MM.1S (cell line): ENCODE measurements at regions not wholly inside any gene's neighbourhood (a gene's known extent, or its start where the extent isn't known, plus 50 kb on each side); places are given as distances from the start of the nearest gene placed in this dataset.
"Not testable (repeated sequence)": the region's sequence is repeated elsewhere in the genome, so short reads cannot be mapped to it uniquely, and the experiment has no call there.

ENCODE experiments used
- DNase-seq: peaks from one replicate; pipeline ENCODE4 v3.0.0-alpha.2; 2015
- H2AFZ ChIP-seq: fragments of 300-600 bp; sonication (generic); 2 replicates; pipeline ENCODE4 v1.6.0; 2016; ENCODE audit warnings: antibody characterized with exemption, low read length
- H3F3A ChIP-seq: fragments of 300-600 bp; sonication (generic); 2 replicates; pipeline ENCODE4 v1.6.1; 2016; ENCODE audit warnings: mild to moderate bottlenecking, antibody characterized with exemption, low read length, moderate library complexity, mixed read lengths; ENCODE audit not compliant: insufficient read depth
- H3K27ac ChIP-seq: fragments of 300-600 bp; sonication (generic); 2 replicates; pipeline ENCODE4 v1.5.1; 2016; ENCODE audit warnings: mild to moderate bottlenecking, low read length
- H3K27me3 ChIP-seq: fragments of 300-600 bp; sonication (generic); replicated peaks from 2 replicates; pipeline ENCODE4 v1.6.0; 2016; ENCODE audit warnings: low read length; ENCODE audit not compliant: insufficient read depth
- H3K36me3 ChIP-seq: fragments of 300-600 bp; sonication (generic); replicated peaks from 2 replicates; pipeline ENCODE4 v1.6.1; 2016; ENCODE audit warnings: mild to moderate bottlenecking, low read length, mixed read lengths; ENCODE audit not compliant: insufficient read depth
- H3K4me1 ChIP-seq: fragments of 300-600 bp; sonication (generic); 2 replicates; pipeline ENCODE4 v1.6.1; 2016; ENCODE audit warnings: low read length, mixed read lengths
- H3K4me2 ChIP-seq: fragments of 300-600 bp; sonication (generic); 2 replicates; pipeline ENCODE4 v1.6.0; 2016; ENCODE audit warnings: low read depth, low read length
- H3K4me3 ChIP-seq: fragments of 300-600 bp; sonication (generic); 2 replicates; pipeline ENCODE4 v1.5.1; 2016; ENCODE audit warnings: low read length, mixed read lengths
- H3K79me2 ChIP-seq: fragments of 300-600 bp; sonication (generic); 2 replicates; pipeline ENCODE4 v1.6.1; 2016; ENCODE audit warnings: mixed run types, low read length, mixed read lengths
- H3K9ac ChIP-seq: fragments of 300-600 bp; sonication (generic); 2 replicates; pipeline ENCODE4 v1.6.1; 2016; ENCODE audit warnings: low read length, mixed read lengths
- H3K9me2 ChIP-seq: fragments of 300-600 bp; sonication (generic); replicated peaks from 2 replicates; pipeline ENCODE4 v1.6.1; 2016; ENCODE audit warnings: mild to moderate bottlenecking, low read length, mixed read lengths; ENCODE audit not compliant: insufficient read depth
- H3K9me3 ChIP-seq: fragments of 300-600 bp; sonication (generic); replicated peaks from 2 replicates; pipeline ENCODE4 v1.6.1; 2016; ENCODE audit warnings: mild to moderate bottlenecking, low read length, mixed read lengths; ENCODE audit not compliant: insufficient read depth
- H4K20me1 ChIP-seq: fragments of 300-600 bp; sonication (generic); 2 replicates; pipeline ENCODE4 v1.6.1; 2016; ENCODE audit warnings: mild to moderate bottlenecking, low read length, moderate library complexity, mixed read lengths; ENCODE audit not compliant: insufficient read depth
- EZH2 ChIP-seq: fragments of 300-600 bp; sonication (generic); optimal IDR thresholded peaks from 2 replicates; pipeline ENCODE3; 2017; ENCODE audit warnings: low read depth, mild to moderate bottlenecking, antibody characterized with exemption, low read length, mixed read lengths
- EZH2phosphoT487 ChIP-seq: fragments of 300-600 bp; sonication (generic); IDR thresholded peaks from 2 replicates; pipeline ENCODE4 v1.6.1; 2018; ENCODE audit warnings: antibody characterized with exemption, low read length
- TF ChIP-seq, protein P1 (sequence below): fragments of 300-600 bp; sonication (generic); IDR thresholded peaks from 2 replicates; pipeline ENCODE4 v1.5.1; 2016; ENCODE audit warnings: antibody characterized with exemption, low read length, mixed read lengths

- DNase-seq: no peak
- Histone ChIP-seq H3K9me2 (no peaks in the 10 kb centered on the region), H3K36me3 (no peaks in the 10 kb centered on the region), H3K4me2 (no peak overlapping the region), H3K4me1 (peaks cover 5% of the 10 kb centered on the region), H3K27me3 (no peaks in the 10 kb centered on the region), H3K9me3 (no peaks in the 10 kb centered on the region), H3K79me2 (no peaks in the 10 kb centered on the region), H3K9ac (no peak overlapping the region), H2AFZ (no peak overlapping the region), H3K4me3 (no peak overlapping the region), H3K27ac (no peak overlapping the region), H4K20me1 (no peaks in the 10 kb centered on the region), H3F3A (no peaks in the 10 kb centered on the region)
- no peak for TF ChIP-seq EZH2phosphoT487
- TF ChIP-seq EZH2: no peak
- TF ChIP-seq, protein P1, sequence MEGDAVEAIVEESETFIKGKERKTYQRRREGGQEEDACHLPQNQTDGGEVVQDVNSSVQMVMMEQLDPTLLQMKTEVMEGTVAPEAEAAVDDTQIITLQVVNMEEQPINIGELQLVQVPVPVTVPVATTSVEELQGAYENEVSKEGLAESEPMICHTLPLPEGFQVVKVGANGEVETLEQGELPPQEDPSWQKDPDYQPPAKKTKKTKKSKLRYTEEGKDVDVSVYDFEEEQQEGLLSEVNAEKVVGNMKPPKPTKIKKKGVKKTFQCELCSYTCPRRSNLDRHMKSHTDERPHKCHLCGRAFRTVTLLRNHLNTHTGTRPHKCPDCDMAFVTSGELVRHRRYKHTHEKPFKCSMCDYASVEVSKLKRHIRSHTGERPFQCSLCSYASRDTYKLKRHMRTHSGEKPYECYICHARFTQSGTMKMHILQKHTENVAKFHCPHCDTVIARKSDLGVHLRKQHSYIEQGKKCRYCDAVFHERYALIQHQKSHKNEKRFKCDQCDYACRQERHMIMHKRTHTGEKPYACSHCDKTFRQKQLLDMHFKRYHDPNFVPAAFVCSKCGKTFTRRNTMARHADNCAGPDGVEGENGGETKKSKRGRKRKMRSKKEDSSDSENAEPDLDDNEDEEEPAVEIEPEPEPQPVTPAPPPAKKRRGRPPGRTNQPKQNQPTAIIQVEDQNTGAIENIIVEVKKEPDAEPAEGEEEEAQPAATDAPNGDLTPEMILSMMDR: no peak
Observed at GRCh38 chr18:23324861-23325260, 128.2 kb upstream of the RIOK3 start.

DNA sequence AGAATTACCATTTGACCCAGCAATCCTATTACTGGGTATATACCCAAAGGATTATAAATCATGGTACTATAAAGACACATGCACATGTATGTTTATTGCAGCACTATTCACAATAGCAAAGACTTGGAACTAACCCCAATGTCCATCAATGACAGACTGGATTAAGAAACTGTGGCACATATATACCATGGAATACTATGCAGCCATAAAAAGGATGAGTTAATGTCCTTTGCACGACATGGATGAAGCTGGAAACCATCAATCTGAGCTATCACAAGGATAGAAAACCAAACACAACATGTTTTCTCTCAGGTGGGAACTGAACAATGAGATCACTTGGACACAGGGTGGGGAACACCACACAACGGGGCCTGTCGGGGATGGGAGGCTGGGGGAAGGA lies 123.4 kb upstream of the RIOK3 start:
- H3K9ac ChIP-seq, H3K36me3 ChIP-seq, DNase-seq, H3F3A ChIP-seq, H3K4me2 ChIP-seq, H3K9me2 ChIP-seq, H3K4me3 ChIP-seq, H3K27ac ChIP-seq, H3K4me1 ChIP-seq, H4K20me1 ChIP-seq, H3K27me3 ChIP-seq, H3K79me2 ChIP-seq, H2AFZ ChIP-seq, H3K9me3 ChIP-seq: not testable (repeated sequence)

GRCh38 chr18:23330423-23330822 lies 122.7 kb upstream of the RIOK3 start:
- Histone ChIP-seq H3K9ac (no peak overlapping the region), H3K4me2 (no peak overlapping the region), H4K20me1 (no peaks in the 10 kb centered on the region), H2AFZ (no peak overlapping the region), H3K36me3 (no peaks in the 10 kb centered on the region), H3K9me2 (no peaks in the 10 kb centered on the region), H3K4me1 (peaks cover 10% of the 10 kb centered on the region), H3K4me3 (no peak overlapping the region), H3K27me3 (no peaks in the 10 kb centered on the region), H3F3A (no peaks in the 10 kb centered on the region), H3K27ac (no peak overlapping the region), H3K9me3 (no peaks in the 10 kb centered on the region), H3K79me2 (no peaks in the 10 kb centered on the region)
- DNase-seq: no peak
- TF ChIP-seq, protein P1: no peak
- TF ChIP-seq EZH2 (no peak), EZH2phosphoT487 (no peak)

GRCh38 chr18:23331091-23331920 lies 121.8 kb upstream of the RIOK3 start:
- Histone ChIP-seq H3K27ac (no peak overlapping the region), H3K9me2 (no peaks in the 10 kb centered on the region), H4K20me1 (no peaks in the 10 kb centered on the region), H3K4me1 (peaks cover 10% of the 10 kb centered on the region), H3K27me3 (no peaks in the 10 kb centered on the region), H3K9ac (no peak overlapping the region), H3K79me2 (no peaks in the 10 kb centered on the region), H3K36me3 (no peaks in the 10 kb centered on the region), H2AFZ (no peak overlapping the region), H3F3A (no peaks in the 10 kb centered on the region), H3K4me2 (no peak overlapping the region), H3K9me3 (no peaks in the 10 kb centered on the region), H3K4me3 (no peak overlapping the region)
- TF ChIP-seq, protein P1: no peak
- TF ChIP-seq EZH2: no peak
- TF ChIP-seq EZH2phosphoT487: no peak
- DNase-seq: no peak
